GM20000 (cell line): ENCODE measurements at regions not wholly inside any gene's neighbourhood (a gene's known extent, or its start where the extent isn't known, plus 50 kb on each side); places are given as distances from the start of the nearest gene placed in this dataset.

Experiments
- DNase-seq: peaks from one replicate; pipeline ENCODE4 v3.0.0; 2012; ENCODE audit warnings: low spot score
- TF ChIP-seq, protein P1 (sequence below): IDR thresholded peaks from 2 replicates; pipeline ENCODE4 v1.5.1; 2012; ENCODE audit warnings: mild to moderate bottlenecking, control low read depth; ENCODE audit errors: extremely low read depth, missing control alignments

DNA sequence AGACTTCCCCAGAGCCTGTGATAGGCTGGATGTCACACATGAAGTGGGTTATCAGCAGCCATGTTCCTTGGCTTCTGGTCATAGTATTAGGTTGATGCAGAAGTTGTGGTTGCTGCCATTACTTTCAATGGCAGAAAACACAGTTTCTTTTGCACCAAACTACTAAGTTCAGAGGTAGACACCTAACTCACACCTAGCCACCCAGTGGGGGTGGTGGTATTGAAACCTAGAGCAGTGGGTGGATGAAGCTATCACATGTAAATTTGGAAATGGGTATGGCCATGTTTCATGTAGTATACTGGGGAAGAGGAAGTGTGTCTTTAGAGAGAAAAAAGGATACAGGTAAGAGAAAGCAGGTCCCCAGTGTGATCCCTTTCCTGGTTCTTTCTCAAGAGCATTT, 347.9 kb upstream of the SEMA6A start:
- DNase-seq, result peak; percentile 17
- TF ChIP-seq, protein P1, sequence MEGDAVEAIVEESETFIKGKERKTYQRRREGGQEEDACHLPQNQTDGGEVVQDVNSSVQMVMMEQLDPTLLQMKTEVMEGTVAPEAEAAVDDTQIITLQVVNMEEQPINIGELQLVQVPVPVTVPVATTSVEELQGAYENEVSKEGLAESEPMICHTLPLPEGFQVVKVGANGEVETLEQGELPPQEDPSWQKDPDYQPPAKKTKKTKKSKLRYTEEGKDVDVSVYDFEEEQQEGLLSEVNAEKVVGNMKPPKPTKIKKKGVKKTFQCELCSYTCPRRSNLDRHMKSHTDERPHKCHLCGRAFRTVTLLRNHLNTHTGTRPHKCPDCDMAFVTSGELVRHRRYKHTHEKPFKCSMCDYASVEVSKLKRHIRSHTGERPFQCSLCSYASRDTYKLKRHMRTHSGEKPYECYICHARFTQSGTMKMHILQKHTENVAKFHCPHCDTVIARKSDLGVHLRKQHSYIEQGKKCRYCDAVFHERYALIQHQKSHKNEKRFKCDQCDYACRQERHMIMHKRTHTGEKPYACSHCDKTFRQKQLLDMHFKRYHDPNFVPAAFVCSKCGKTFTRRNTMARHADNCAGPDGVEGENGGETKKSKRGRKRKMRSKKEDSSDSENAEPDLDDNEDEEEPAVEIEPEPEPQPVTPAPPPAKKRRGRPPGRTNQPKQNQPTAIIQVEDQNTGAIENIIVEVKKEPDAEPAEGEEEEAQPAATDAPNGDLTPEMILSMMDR, result no peak

DNA sequence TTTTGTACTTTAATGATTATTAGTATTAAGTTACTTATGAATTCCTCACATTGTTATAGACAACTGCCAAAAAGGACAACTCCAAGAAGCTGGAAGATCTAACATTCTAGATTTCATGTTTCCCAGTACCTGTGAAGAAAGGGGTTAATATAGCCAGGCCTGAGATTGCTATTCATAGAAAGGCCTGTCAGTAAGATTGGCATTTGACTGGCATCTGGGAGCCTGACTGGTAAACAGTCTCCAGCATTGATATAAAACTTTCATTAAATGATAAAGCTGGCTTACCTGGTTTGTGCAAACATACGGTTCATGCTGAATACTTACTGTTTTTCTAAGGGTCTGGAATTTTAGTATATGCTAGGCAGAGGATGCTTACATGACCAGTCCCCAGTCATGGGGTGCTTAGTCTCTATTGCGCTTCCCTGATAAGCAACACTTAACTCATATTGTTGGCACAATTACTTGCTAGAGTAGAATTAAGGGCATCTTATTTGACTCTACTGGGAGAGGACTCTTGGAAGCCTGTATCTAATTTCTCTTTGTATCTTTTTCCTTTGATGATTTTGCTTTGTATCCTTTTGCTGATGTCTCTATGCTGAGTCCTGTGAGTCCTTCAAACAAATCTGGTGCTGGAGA, 340.4 kb upstream of the SEMA6A start:
- no peak for DNase-seq
- TF ChIP-seq, protein P1, result no peak

DNA sequence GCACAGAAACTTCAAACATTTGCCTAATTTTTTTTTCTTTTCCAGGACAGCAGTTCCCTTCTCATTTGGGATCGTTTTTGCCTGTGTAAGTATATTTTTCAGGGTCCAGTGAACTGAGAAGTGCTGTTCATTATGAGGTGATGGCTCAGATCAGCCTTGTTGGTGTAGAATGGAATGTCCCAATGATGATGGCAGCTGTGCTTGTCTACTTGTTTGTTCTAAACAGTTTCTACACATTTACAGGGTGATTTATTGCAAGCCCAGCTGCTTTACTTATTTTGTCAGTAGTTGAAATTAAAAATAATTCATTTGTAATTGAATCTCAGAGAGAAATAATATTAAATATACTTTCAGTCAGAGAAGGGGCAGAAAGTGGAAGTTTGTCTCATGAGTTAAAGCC, 337.6 kb upstream of the SEMA6A start:
- DNase-seq, result no peak
- TF ChIP-seq, protein P1, result no peak

DNA sequence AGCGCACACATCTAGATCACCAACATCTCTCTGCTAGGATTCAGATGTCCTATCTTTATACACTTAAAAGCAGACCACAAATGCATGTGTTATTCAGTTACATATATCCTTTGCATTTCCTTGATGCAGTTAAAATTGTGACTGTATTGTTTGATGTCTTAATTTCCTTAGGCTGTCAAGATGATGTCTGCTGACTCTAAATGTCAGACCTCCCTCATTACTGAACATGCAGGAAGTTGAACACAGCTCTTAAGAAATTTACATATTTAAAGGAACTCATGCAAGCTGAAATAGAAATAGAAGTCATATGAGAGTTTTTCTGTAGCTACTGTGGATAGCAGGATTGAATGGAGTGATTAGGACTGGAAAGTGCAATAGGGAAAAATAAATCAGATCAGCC, 336.5 kb upstream of the SEMA6A start:
- TF ChIP-seq, protein P1, result no peak
- DNase-seq, result no peak

DNA sequence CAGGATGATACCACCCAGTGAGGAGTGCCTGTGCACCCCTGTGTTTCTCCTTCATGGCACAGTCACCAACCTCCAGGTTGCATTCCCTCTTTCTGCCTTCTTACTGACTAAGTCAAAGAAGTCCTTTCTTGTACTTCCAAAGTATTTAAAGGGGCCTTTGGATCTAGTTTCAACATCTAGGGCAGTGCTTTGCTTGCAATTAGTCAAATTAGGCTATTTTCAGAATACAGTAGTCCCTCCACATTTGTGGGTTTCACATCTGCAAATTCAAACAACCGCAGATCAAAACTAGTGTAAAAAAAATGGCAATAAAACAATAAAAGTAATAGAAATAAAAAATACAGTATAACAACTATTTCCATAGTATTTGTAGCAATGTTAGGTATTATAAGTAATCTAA, 333.9 kb upstream of the SEMA6A start:
- no peak for DNase-seq

DNA sequence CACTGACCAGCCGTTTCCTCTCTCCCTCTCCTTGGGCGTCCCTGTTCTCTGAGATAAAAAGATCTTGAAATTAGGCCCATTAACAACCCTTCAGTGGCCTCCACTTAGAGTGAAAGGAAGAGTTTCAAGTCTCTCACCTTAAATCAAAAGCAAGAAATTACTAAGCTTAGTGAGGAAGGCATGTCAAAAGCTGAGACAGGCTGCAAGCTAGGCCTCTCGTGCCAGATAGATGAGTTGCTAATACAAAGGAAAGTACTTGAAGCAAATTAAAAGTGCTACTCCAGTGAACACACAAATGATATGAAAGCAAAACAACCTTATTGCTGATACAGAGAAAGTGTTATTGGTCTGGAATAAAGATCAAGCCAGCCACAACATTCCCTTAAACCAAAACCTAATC, 331.3 kb upstream of the SEMA6A start:
- TF ChIP-seq, protein P1, result no peak
- DNase-seq, result no peak

More for the DNA sequence above, 333.9 kb upstream of the SEMA6A start:
- TF ChIP-seq, protein P1, result no peak

DNA sequence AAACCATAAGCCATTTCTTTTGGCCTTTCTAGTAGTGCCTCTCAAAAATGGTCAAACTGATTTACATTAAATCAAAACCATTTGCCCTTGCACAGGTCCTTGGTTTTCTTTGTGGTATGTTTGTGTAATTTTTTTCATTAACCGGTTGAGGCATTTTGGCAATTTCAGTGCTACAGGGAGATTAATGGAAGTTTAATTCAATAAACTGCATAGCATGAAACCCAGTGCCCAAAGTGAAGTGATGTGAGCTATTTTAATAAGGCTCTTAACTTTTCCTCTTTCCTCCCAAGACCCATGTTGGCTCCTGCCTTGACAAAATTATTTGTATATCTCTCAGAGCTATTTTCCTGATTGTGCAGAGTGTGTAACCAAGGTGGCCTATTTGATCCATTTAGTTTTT, 326.2 kb upstream of the SEMA6A start:
- TF ChIP-seq, protein P1, result no peak
- DNase-seq, result no peak
